GM23338 (cell line): ENCODE measurements at regions not wholly inside any gene's neighbourhood (a gene's known extent, or its start where the extent isn't known, plus 50 kb on each side); places are given as distances from the start of the nearest gene placed in this dataset.

Source experiments
- ATAC-seq: fragments of 200-7000 bp; cut with Tn5 transposase; 3 replicates; pipeline ENCODE4 v1.9.1; 2020
- DNase-seq: peaks from one replicate; pipeline ENCODE4 v3.0.0-alpha.2; 2015; ENCODE audit warnings: low spot score
- H2AFZ ChIP-seq: fragments of 200-600 bp; sonication (generic); 2 replicates; pipeline ENCODE4 v1.8.0; 2016; ENCODE audit warnings: antibody characterized with exemption, mild to moderate bottlenecking, moderate library complexity
- H3F3A ChIP-seq: fragments of 200-600 bp; sonication (generic); replicated peaks from 2 replicates; pipeline ENCODE4 v1.8.0; 2017; ENCODE audit warnings: antibody characterized with exemption, mixed run types, low read depth
- H3K27ac ChIP-seq: fragments of 200-600 bp; sonication (generic); 2 replicates; pipeline ENCODE4 v1.6.1; 2016; ENCODE audit warnings: low read depth
- H3K27me3 ChIP-seq: fragments of 200-600 bp; sonication (generic); 2 replicates; pipeline ENCODE4 v1.8.0; 2016; ENCODE audit warnings: mild to moderate bottlenecking, mixed run types, moderate library complexity; ENCODE audit not compliant: insufficient read depth
- H3K36me3 ChIP-seq: fragments of 200-600 bp; sonication (generic); 2 replicates; pipeline ENCODE4 v1.8.0; 2016; ENCODE audit warnings: mild to moderate bottlenecking; ENCODE audit not compliant: insufficient read depth
- H3K4me1 ChIP-seq: fragments of 200-600 bp; sonication (generic); 2 replicates; pipeline ENCODE4 v1.8.0; 2016; ENCODE audit warnings: mild to moderate bottlenecking, moderate library complexity; ENCODE audit not compliant: insufficient read depth
- H3K4me2 ChIP-seq: fragments of 200-600 bp; sonication (generic); 2 replicates; pipeline ENCODE4 v1.7.1; 2017; ENCODE audit warnings: mixed run types
- H3K4me3 ChIP-seq: fragments of 200-600 bp; sonication (generic); 2 replicates; pipeline ENCODE4 v1.6.1; 2016; ENCODE audit warnings: mixed run types
- H3K79me2 ChIP-seq: fragments of 200-600 bp; sonication (generic); replicated peaks from 2 replicates; pipeline ENCODE4 v1.8.0; 2017; ENCODE audit warnings: mild to moderate bottlenecking; ENCODE audit not compliant: insufficient read depth
- H3K9me2 ChIP-seq: fragments of 200-600 bp; sonication (generic); 2 replicates; pipeline ENCODE4 v1.8.0; 2017; ENCODE audit not compliant: insufficient read depth
- H4K20me1 ChIP-seq: fragments of 200-600 bp; sonication (generic); replicated peaks from 2 replicates; pipeline ENCODE4 v1.8.0; 2017; ENCODE audit warnings: mild to moderate bottlenecking; ENCODE audit not compliant: insufficient read depth
- H3K27ac Mint-ChIP-seq: 2 replicates; pipeline ENCODE4 v1.8.0; 2020; ENCODE audit warnings: inconsistent platforms, mild to moderate bottlenecking, moderate library complexity, mixed read lengths
- H3K27me3 Mint-ChIP-seq: 3 replicates; pipeline ENCODE4 v1.8.0; 2022; ENCODE audit warnings: low read depth, mild to moderate bottlenecking, moderate library complexity, mixed read lengths, inconsistent platforms; ENCODE audit not compliant: insufficient read depth, poor library complexity
- H3K36me3 Mint-ChIP-seq: 3 replicates; pipeline ENCODE4 v1.8.0; 2021; ENCODE audit warnings: low read depth, mild to moderate bottlenecking, inconsistent platforms, moderate library complexity, mixed read lengths
- H3K4me1 Mint-ChIP-seq: 3 replicates; pipeline ENCODE4 v1.8.0; 2020; ENCODE audit warnings: mild to moderate bottlenecking, inconsistent platforms, mixed read lengths
- H3K4me3 Mint-ChIP-seq: 3 replicates; pipeline ENCODE4 v1.8.0; 2021; ENCODE audit warnings: moderate library complexity, mild to moderate bottlenecking, inconsistent platforms, mixed read lengths
- H3K9me3 Mint-ChIP-seq: 3 replicates; pipeline ENCODE4 v1.8.0; 2020; ENCODE audit warnings: moderate library complexity, mild to moderate bottlenecking, inconsistent platforms, mixed read lengths
- CREB1 ChIP-seq: fragments of 250-450 bp; sonication (Bioruptor Pico); IDR thresholded peaks from 2 replicates; pipeline ENCODE4 v1.5.0; 2020; ENCODE audit warnings: low read depth, mild to moderate bottlenecking, moderate library complexity
- CTCF ChIP-seq, 2 experiments: fragments of 200-600 bp in 1 of 2; sonication (generic) in 1 of 2; conservative IDR thresholded peaks; 2 replicates each; pipeline versions ENCODE4 v1.5.1 to v1.6.1; 2016 to 2017; ENCODE audit warnings: antibody characterized with exemption in 2 of 2, low read depth in 2 of 2, mild to moderate bottlenecking in 2 of 2, moderate library complexity in 1 of 2
- ETS1 ChIP-seq: IDR thresholded peaks from 2 replicates; pipeline ENCODE4 v1.6.1; 2016; ENCODE audit warnings: antibody characterized with exemption
- EZH2 ChIP-seq: fragments of 200-600 bp; sonication (generic); IDR thresholded peaks from one replicate; pipeline ENCODE4 v1.8.0; 2017; ENCODE audit warnings: antibody characterized with exemption, mild to moderate bottlenecking, low read depth; ENCODE audit not compliant: unreplicated experiment
- EZH2phosphoT487 ChIP-seq: fragments of 200-600 bp; sonication (generic); IDR thresholded peaks from one replicate; pipeline ENCODE4 v1.8.1; 2018; ENCODE audit warnings: antibody characterized with exemption; ENCODE audit not compliant: unreplicated experiment
- JUNB ChIP-seq: IDR thresholded peaks from one replicate; pipeline ENCODE4 v1.6.1; 2016; ENCODE audit warnings: antibody characterized with exemption; ENCODE audit not compliant: unreplicated experiment
- NANOG ChIP-seq: IDR thresholded peaks from 2 replicates; pipeline ENCODE4 v1.6.1; 2016; ENCODE audit warnings: antibody characterized with exemption, borderline replicate concordance
- POLR2AphosphoS5 ChIP-seq: IDR thresholded peaks from 2 replicates; pipeline ENCODE4 v1.6.1; 2016; ENCODE audit warnings: antibody characterized with exemption, low read depth
- REST ChIP-seq: IDR thresholded peaks from one replicate; pipeline ENCODE4 v1.6.1; 2018; ENCODE audit warnings: antibody characterized with exemption; ENCODE audit not compliant: unreplicated experiment
- STAT1 ChIP-seq: IDR thresholded peaks from one replicate; pipeline ENCODE4 v1.6.1; 2016; ENCODE audit warnings: antibody characterized with exemption; ENCODE audit not compliant: unreplicated experiment
- ZNF114 ChIP-seq: fragments of 250-450 bp; sonication (Bioruptor Pico); IDR thresholded peaks from 2 replicates; pipeline ENCODE4 v1.5.0; 2020; ENCODE audit warnings: mild to moderate bottlenecking, moderate library complexity
- ZNF331 ChIP-seq: fragments of 250-450 bp; sonication (Bioruptor Pico); IDR thresholded peaks from 2 replicates; pipeline ENCODE4 v1.5.0; 2020; ENCODE audit warnings: low read depth, mild to moderate bottlenecking, moderate library complexity
- ZNF462 ChIP-seq: fragments of 250-450 bp; sonication (Bioruptor Pico); IDR thresholded peaks from 2 replicates; pipeline ENCODE4 v1.5.0; 2020; ENCODE audit warnings: mild to moderate bottlenecking, moderate library complexity

GRCh38 chr2:59674100-59674499 lies 879.4 kb downstream of the BCL11A start:
- TF ChIP-seq ZNF114 (CRISPR knock-in tag) (no peak), POLR2AphosphoS5 (no peak), STAT1 (no peak), JUNB (no peak), NANOG (no peak), EZH2 (no peak), CTCF (conservative IDR thresholded peaks at IDR 0.05; ENCODE audit: low read depth in 2 of 2) (no peak), REST (no peak), CREB1 (no peak), EZH2phosphoT487 (no peak), ZNF331 (CRISPR knock-in tag) (no peak), ZNF462 (CRISPR knock-in tag) (no peak), ETS1 (no peak)
- Mint-ChIP-seq H3K4me1 (no peaks in the 10 kb centered on the region), H3K9me3 (no peaks in the 10 kb centered on the region), H3K36me3 (no peaks in the 10 kb centered on the region), H3K27me3 (no peaks in the 10 kb centered on the region), H3K4me3 (no peak overlapping the region), H3K27ac (no peak overlapping the region)
- H3K4me1 ChIP-seq: no peaks in the 10 kb centered on the region
- H4K20me1 ChIP-seq: no peaks in the 10 kb centered on the region
- no peaks in the 10 kb centered on the region for H3K79me2 ChIP-seq
- no peaks in the 10 kb centered on the region for H3F3A ChIP-seq
- no peak overlapping the region for H3K27ac ChIP-seq
- no peak overlapping the region for H2AFZ ChIP-seq
- no peak for ATAC-seq
- H3K4me2 ChIP-seq: no peak overlapping the region
- DNase-seq: no peak
- H3K27me3 ChIP-seq: no peaks in the 10 kb centered on the region
- peaks cover 3% of the 10 kb centered on the region; the same call in 1 of the 2 replicates for H3K9me2 ChIP-seq
- no peaks in the 10 kb centered on the region for H3K36me3 ChIP-seq
- no peak overlapping the region for H3K4me3 ChIP-seq
